Cardiac septum (tissue), 1 donor: ENCODE measurements at regions not wholly inside any gene's neighbourhood (a gene's known extent, or its start where the extent isn't known, plus 50 kb on each side); places are given as distances from the start of the nearest gene placed in this dataset.
"Not testable (repeated sequence)": the region's sequence is repeated elsewhere in the genome, so short reads cannot be mapped to it uniquely, and the experiment has no call there.

Experiments
- DNase-seq: peaks from one replicate; pipeline ENCODE4 v3.0.0-alpha.2; 2020; ENCODE audit warnings: low spot score
- intact Hi-C: fragments of 100-400 bp; cut with DNase I; formaldehyde crosslinking; loops from one replicate; pipeline ENCODE4 v1.14.0; 2022
- donor health status: DM: no; HTN: no; CAD: no.

GRCh38 chr5:102554082-102554481 is 55.3 kb upstream of the SLCO6A1 start:
- intact Hi-C loops = no loop called here
- no peak for DNase-seq

DNA sequence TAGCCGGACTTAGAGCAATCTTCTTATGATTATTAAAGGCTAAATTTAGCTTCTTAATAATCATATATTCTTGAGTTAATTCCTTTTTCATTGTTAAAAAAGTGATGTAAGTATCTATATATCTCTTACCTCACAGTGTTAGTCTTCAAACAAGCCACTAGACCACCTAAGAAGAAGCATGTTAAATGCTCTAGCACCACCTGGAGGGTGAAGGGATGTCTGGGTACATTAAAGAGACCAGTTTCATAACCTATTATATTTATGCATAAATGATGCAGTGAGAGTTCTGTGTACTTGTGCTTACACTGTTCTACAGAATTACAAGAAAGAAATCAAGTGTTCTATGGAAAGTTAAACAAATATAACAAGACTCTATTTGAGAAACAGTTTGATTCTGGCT is 55.9 kb upstream of the SLCO6A1 start:
- no peak for DNase-seq
- intact Hi-C loops = no loop called here

DNA sequence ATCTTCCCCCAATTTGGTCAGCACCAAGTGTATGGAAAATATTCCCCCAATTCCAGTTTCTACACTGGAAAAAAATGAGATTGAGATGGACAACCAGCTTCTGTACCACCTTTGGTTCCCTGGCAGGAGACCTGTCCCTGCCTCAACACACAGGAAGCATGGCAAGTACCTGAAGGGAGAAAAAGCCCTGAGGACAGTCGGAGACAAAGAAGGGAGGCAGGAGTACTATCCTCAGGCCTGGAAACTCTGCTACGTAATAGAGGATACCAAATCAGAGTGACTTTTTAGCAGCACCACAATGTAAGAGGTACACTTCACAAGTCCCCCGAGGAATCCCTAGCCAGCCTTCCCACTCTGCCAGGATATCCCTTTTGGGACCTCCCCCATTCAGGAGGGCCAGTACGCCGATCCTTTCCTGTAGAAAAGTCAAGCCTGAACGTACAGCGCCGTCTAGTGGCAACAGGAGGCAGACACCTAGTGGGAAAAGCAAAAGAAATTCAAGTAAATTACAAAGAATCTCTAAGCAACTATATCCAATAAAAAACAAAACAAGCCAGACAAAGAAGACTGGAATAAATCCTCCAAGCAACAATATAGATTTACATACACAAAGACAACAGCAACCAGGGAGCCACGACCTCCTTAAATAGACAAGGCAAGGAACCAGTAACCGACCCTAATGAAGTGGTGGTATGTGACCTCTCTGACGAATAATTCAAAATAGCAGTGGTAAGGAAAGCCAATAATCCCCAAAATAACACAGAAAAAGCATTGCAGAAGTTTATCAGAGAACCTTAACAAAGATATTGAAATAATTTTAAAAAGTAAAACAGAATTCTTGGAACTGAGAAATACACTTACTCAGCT is 63.3 kb upstream of the SLCO6A1 start:
- intact Hi-C loops = no loop called here
- DNase-seq = no peak

GRCh38 chr5:102570747-102571146 is 71.9 kb upstream of the SLCO6A1 start:
- intact Hi-C loops = no loop called here
- no peak for DNase-seq

- no peak for DNase-seq
- intact Hi-C loops = no loop called here
Measured at GRCh38 chr5:102578362-102578761, 79.6 kb upstream of the SLCO6A1 start.

DNA sequence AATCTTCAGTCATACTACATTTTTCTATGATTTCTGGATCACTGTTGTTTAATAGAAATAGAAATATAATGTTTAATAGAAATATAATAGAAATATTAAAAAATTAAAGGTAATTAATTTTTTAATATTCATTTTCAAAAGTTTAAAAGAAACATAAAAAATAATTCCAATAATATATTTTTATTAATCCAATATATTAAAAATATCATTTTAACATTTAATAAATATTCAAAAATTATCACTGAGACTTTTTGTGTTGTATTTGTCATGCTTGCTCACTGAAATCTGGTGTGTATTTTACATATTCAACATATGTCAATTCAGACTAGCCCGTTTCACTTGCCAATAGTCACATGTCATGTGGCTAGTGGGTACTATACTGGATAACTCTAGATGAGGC is 80.6 kb upstream of the SLCO6A1 start:
- DNase-seq = no peak
- intact Hi-C loops = no loop called here

- no peak for DNase-seq
- intact Hi-C loops = loop anchor here (5.0 to 10.0 kb wide), 4 partner anchors 86 to 556 kb away; no protein-coding TSS in a partner anchor
Measured at GRCh38 chr5:102581011-102581410, 82.2 kb upstream of the SLCO6A1 start.

- intact Hi-C loops = loop anchor here (2.0 to 10.0 kb wide), 5 partner anchors 85 to 555 kb away; no protein-coding TSS in a partner anchor
- DNase-seq = no peak
Measured at GRCh38 chr5:102582696-102583095, 83.9 kb upstream of the SLCO6A1 start.

DNA sequence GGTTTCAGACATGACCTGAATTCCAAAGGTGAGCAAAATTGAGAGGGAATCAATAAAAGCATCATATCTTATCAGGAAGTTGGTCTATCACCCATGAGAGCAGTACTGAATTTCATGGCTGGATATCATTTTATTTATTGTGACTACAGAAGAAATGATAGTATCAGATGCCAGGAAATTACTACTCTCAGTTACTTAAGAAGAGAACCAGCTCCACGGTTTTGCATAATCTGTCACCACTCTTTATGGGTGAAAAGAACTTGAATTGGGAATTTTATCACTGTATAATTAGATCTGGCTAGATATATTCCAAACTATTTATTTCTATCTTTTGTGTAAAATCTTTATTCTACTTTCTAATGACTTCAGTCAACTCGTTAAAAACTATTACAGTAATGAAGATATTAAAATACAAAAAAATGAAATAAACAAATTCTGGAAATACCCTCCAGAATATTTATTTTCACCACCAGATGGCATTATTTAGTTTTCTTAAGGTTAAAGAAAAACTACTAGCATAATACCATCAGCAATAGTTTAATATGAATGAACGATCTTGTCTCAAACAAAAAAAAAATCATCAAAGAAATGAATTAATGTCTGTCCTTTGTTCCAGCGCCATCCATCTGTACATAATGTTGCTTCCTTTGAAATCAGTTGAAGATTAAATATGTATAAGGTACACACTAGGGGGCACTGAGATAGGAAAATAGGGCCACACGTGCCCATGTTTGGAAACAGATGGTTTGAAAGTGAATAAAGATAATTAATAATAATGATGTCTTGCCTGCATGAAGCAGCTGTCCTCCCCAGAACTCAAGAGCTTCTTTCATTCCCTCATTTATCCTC is 84.7 kb upstream of the SLCO6A1 start:
- intact Hi-C loops = loop anchor here (2.0 to 10.0 kb wide), 5 partner anchors 84 to 554 kb away; no protein-coding TSS in a partner anchor
- DNase-seq = no peak

DNA sequence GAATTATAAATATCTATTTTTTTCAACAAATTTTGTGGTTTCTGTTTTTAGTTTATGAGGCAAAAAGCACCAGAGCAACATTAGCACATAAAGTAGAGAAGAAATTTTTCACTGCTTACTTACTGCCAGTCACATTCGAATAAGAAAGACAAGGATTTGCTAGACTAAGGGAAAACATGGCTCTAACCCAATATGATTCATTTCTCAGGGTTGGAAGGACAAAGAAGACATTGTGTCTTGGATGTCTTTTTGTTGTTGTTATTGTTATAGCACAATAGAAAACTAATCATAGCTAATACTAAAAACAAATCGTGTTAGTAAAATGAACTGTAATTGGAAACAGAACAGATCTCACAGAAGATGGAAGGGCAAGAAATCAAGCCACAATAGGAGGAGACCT is 90.9 kb upstream of the SLCO6A1 start:
- intact Hi-C loops = loop anchor here (10.0 kb wide), 2 partner anchors 185 to 525 kb away; no protein-coding TSS in a partner anchor
- DNase-seq = no peak

- intact Hi-C loops = no loop called here
- no peak for DNase-seq
Measured at GRCh38 chr5:102590467-102590866, 91.7 kb upstream of the SLCO6A1 start.

GRCh38 chr5:102591650-102592049 is 92.8 kb upstream of the SLCO6A1 start:
- no peak for DNase-seq
- intact Hi-C loops = no loop called here

DNA sequence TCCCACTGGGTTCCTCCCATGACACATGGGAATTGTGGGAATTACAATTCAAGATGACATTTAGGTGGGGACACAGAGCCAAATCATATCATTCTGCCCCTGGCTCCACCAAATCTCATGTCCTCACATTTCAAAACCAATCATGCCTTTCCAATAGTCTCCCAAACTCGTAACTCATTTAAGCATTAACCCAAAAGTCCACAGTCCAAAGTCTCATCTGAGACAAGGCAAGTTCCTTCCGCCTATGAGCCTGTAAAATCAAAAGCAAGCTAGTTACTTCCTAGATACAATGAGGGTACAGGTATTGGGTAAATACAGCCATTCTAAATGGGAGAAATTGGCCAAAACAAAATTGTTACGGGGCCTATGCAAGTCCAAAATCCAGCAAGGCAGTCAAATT is 93.8 kb upstream of the SLCO6A1 start:
- intact Hi-C loops, DNase-seq: not testable (repeated sequence)

DNA sequence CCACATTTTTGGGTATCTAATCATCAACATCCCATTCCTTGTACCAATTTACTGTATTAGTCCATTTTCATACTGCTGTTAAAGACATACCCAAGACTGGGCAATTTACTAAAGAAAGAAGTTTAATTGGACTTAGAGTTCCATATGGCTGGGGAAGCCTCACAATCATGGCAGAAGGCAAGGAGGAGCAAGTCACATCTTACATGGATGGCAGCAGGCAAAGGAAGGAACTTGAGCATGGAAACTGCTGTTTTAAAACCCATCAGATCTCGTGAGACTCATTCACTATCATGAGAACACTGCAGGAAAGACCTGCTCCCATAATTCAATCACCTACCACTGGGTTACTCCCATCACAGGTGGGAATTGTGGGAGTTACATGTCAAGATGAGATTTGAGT is 95.4 kb upstream of the SLCO6A1 start:
- intact Hi-C loops = no loop called here
- no peak for DNase-seq

GRCh38 chr5:102595332-102595731 is 96.5 kb upstream of the SLCO6A1 start:
- DNase-seq = no peak
- intact Hi-C loops = no loop called here

- intact Hi-C loops = no loop called here
- DNase-seq = no peak
Measured at GRCh38 chr5:102596113-102596512, 97.3 kb upstream of the SLCO6A1 start.

DNA sequence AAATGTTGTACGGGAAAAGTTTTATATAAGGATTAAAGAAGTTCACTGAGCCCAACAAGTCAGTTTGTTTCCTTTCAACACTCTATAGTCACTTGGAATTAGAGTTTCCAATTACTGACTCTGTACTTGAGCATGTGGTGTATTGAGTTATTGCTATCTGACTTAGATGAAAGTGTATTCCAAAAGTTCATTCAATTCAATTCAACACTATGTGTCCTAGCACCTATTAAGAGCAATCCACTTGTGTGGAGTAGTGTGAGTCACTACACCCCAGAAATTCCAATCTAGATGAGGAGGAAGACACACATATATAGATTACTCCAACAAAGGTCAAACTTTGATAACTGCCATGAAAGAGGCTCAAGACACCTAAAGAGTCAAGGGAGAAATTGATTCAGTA is 98.2 kb upstream of the SLCO6A1 start:
- intact Hi-C loops = no loop called here

DNA sequence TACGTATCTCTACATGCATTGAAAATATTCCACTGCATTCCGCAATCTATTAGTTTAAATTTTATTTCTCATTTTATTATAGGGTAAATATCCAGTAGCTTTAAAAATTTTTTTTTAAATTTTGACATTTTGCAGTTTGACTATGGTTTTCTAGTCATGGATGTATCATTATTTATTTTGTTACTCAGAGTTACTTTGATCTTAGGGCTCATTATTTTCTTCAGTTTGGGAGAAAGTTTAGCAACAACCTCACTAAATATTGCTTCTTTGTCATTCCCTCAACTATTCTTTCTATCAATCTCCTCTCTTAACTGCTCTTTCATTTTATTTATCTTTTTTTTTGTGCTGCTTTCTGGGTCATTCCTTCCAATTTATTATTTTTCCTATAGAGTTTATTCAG is 100.5 kb upstream of the SLCO6A1 start:
- DNase-seq = no peak
- intact Hi-C loops = no loop called here

More for the DNA sequence above, 98.2 kb upstream of the SLCO6A1 start:
- no peak for DNase-seq

GRCh38 chr5:102600964-102601363 is 102.2 kb upstream of the SLCO6A1 start:
- no peak for DNase-seq

DNA sequence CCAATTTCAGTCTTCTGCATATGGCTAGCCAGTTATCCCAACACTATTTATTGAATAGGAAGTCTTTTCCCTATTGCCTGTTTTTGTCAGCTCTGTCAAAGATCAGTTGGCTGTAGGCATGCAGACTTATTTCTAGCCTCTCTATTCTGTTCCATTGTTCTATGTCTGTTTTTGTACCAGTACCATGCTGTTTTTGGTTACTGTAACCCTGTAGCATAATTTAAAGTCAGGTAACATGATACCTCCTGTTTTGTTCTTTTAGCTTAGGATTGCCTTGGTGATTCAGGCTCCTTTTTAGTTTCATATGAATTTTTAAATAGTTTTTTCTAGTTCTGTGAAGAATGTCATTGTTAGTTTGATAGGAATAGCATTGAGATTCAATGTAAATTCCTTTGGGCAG is 104.9 kb upstream of the SLCO6A1 start:
- intact Hi-C loops = no loop called here
- no peak for DNase-seq

More at GRCh38 chr5:102600964-102601363, 102.2 kb upstream of the SLCO6A1 start:
- intact Hi-C loops = no loop called here
